ENCODE measurements at regions not wholly inside any gene's neighbourhood (a gene's known extent, or its start where the extent isn't known, plus 50 kb on each side); places are given as distances from the start of the nearest gene placed in this dataset.

GRCh38 chr4:8765084-8765483 is 106.6 kb downstream of the HMX1 start:
- no peak for TF ChIP-seq CTCF (IDR thresholded peaks at IDR 0.05)
- no peak for TF ChIP-seq EP300 (IDR thresholded peaks at IDR 0.05)
- no peak for TF ChIP-seq POLR2A (IDR thresholded peaks at IDR 0.05)

All from stomach (tissue), 4 donors.